OCI-LY7 (cell line): ENCODE measurements at regions not wholly inside any gene's neighbourhood (a gene's known extent, or its start where the extent isn't known, plus 50 kb on each side); places are given as distances from the start of the nearest gene placed in this dataset.

Source experiments
- EZH2phosphoT487 ChIP-seq: fragments of 200-600 bp; sonication (generic); IDR thresholded peaks from 2 replicates; pipeline ENCODE4 v1.6.1; 2018; ENCODE audit warnings: low read depth, borderline replicate concordance, mild to moderate bottlenecking, mixed run types, antibody characterized with exemption, low read length, moderate library complexity, mixed read lengths
- TF ChIP-seq, protein P1 (sequence below): fragments of 200-600 bp; sonication (generic); conservative IDR thresholded peaks from 2 replicates; pipeline ENCODE4 v1.5.1; 2014; ENCODE audit warnings: mild to moderate bottlenecking, antibody characterized with exemption, low read length, moderate library complexity, mixed read lengths

DNA sequence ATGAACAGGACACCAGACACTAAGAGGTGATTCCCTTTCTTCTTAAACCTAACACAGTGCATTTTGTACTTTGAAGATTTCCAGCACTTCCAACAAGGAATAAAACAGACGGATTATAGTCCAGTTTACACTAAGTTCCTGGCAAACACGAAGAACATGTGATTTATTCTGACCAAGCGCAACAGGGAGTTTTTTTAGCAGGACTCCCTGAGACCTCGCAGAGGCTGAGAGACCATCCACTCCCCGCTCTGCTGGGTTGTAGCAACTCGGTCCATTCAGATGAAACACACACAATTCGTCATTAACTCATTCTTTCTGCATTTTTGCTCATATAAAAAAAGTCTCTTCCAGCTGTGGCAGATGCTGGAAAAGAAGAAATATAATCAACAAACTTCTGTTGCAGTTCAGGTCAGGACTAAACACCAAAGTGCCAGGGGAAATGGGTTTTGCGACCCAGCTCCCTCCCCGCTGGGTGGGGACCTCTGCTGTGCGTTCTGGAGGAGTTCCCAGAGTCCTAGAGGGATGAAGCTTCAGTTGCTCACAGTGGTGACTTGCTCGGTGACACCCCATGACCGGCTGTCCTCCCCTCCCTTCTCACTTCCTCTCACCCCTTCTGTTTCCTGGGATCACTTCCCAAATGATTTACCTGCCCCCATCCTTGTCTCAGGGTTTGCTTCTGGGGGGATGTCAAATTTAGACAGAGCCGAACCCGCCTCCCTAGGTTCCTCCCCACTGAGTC lies 52.5 kb downstream of the KCNF1 start:
- TF ChIP-seq, protein P1, sequence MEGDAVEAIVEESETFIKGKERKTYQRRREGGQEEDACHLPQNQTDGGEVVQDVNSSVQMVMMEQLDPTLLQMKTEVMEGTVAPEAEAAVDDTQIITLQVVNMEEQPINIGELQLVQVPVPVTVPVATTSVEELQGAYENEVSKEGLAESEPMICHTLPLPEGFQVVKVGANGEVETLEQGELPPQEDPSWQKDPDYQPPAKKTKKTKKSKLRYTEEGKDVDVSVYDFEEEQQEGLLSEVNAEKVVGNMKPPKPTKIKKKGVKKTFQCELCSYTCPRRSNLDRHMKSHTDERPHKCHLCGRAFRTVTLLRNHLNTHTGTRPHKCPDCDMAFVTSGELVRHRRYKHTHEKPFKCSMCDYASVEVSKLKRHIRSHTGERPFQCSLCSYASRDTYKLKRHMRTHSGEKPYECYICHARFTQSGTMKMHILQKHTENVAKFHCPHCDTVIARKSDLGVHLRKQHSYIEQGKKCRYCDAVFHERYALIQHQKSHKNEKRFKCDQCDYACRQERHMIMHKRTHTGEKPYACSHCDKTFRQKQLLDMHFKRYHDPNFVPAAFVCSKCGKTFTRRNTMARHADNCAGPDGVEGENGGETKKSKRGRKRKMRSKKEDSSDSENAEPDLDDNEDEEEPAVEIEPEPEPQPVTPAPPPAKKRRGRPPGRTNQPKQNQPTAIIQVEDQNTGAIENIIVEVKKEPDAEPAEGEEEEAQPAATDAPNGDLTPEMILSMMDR: no peak
- no peak for TF ChIP-seq EZH2phosphoT487
